Activated naive CD4-positive, alpha-beta T cell treated with Interleukin-2 at 50 U/mL for 16 hours (primary cell): ENCODE measurements at regions not wholly inside any gene's neighbourhood (a gene's known extent, or its start where the extent isn't known, plus 50 kb on each side); places are given as distances from the start of the nearest gene placed in this dataset.
"Not testable (repeated sequence)": the region's sequence is repeated elsewhere in the genome, so short reads cannot be mapped to it uniquely, and the experiment has no call there.

Source experiments
- DNase-seq: peaks from one replicate; pipeline ENCODE4 v3.0.0-alpha.2; 2020

DNA sequence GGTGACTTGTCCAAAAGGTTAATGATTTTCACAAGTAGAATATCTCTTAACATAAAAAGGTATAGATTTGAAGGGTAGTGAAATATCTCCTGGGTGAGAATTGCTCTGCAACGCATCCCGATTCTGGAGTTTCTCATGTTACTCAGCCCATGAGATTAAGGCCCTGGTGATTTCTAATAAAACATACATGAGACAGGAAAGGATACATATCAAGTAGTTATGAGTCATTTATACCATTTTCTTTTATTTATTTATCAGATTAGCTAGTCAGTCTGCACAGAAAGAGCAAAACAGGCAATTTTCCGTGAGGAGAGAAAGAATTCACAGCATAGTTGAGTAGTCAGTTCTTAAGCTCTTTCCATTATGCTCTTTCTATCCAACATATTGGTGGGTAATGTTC is 535.6 kb upstream of the ATP2B1 start:
- DNase-seq, result no peak

DNA sequence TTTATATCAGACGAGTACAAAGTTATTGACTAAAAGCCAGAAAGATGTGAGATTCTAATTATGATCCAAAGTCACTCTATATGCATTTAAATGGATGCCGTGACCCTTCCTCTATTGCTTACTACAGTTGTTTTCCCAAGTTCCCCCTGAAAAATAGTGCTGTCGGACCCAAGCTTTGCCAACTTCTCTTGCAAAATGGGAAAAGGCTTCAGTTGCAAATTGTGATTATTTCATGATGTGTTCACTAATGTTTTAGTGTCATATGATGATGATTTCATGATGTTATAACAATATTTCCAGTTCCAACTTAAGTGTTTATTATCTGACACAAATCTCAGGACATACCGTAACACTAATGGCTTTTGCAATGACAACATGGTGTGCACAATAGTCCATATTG is 534.6 kb upstream of the ATP2B1 start:
- DNase-seq, result no peak

DNA sequence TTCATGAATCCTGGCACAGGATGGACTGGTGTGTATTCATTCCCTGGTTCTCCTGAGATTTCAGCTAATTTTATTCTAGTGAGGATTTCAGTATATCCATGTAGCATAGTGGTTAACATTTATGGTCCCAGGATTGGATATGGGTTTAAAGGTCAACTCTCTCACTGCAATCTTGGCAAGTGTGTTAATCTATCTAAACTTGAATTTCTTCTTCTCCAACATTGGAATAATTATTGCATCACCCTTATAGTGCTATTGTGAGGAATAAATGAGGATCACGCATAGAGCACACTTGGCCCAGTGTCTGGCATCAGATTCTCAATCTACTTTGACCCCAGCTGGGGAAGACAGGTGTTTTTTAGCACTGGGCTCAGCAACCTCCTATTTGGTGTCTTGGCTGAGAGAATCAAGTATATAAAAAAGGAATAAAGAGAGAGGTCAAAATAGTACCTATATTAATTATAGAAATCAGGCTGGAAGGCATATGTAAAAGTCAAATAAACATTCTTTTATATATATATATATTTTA is 531.2 kb upstream of the ATP2B1 start:
- DNase-seq, result no peak

- DNase-seq, result no peak
Observed at GRCh38 chr12:90238663-90239271, 530.1 kb upstream of the ATP2B1 start.

DNA sequence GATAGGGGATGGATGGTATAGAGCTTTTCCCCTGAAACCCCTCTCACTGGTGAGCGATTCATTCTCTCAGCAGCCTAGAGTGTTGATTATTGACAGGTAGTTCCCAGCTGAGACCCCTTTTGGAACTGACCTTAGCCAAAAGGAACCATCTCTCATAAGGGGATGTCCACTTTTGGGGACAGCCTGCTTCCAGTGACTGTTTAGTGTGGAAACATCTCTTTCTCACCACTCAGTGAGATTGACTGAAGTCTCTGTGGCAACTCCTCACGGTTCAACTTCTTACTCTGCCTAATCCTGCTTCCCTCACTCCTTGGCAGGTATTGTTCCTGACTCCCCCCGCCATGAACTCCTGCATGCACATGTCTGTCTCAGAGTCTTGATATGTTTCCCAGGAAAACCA is 529.2 kb upstream of the ATP2B1 start:
- no peak for DNase-seq

- DNase-seq, result no peak
Observed at GRCh38 chr12:90235642-90236041, 527.0 kb upstream of the ATP2B1 start.

- no peak for DNase-seq
Observed at GRCh38 chr12:90234472-90234871, 525.8 kb upstream of the ATP2B1 start.

- DNase-seq, result no peak
Observed at GRCh38 chr12:90233168-90234100, 524.8 kb upstream of the ATP2B1 start.

DNA sequence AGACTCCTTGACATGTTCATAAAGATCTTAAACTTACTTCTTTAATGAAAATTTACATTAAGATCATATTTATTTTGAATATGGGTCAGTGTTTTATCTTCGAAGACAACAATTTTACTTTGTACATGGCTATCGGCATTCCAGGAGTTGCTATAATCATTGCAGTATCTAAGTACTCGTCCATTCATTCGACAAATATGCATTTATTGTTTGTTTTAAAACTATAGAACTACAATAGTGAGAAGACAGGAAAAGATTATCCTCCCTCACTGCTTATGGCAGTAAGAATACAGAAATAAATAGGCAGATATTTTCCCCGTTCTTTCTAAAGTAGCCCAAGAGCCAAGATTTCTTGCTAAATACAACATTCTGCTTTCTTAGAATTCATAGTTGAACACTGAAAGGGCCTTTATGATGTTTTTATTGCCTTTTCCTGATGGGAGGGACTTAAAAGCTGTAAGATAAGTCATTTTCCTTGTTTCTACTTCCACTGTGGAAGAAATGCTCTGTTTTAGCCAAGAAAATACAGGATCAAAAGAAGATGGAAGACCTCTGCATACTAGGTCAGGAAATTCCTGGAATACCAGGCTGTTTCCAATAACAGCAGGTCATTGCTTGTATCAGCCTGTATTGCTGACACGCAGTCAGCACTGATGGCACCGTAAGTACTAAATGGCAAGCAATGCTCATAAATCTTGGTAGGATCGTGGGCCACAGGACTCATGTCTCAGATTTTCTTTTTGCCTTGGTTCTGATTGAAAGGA is 521.0 kb upstream of the ATP2B1 start:
- DNase-seq, result no peak

GRCh38 chr12:90226211-90226610 is 517.6 kb upstream of the ATP2B1 start:
- no peak for DNase-seq

GRCh38 chr12:90216815-90217214 is 508.2 kb upstream of the ATP2B1 start:
- DNase-seq, result no peak

DNA sequence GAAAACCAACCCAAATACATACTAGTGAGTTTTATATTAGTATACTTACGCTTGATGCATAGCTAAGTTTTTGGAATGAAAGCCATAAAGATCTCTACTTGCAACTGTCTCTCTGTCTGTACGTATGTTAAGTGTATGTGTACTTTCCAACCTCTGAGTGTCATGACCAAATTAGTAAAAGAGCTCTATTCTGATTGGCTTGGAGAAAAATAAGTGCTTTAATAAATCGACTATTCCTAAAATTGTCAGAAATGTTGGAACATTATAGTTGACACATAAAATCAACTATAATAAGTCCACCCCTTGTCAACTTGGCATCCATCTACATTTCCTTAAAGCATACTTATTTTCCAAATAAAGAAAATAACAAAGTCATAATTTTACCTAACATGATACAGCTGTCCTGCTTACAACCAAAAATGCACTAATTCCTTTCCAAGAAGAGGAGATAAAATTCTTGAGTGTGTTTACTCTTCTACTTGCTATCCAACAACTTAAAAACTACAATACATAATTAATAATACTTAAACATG is 507.4 kb upstream of the ATP2B1 start:
- no peak for DNase-seq

GRCh38 chr12:90211017-90211416 is 502.4 kb upstream of the ATP2B1 start:
- no peak for DNase-seq

DNA sequence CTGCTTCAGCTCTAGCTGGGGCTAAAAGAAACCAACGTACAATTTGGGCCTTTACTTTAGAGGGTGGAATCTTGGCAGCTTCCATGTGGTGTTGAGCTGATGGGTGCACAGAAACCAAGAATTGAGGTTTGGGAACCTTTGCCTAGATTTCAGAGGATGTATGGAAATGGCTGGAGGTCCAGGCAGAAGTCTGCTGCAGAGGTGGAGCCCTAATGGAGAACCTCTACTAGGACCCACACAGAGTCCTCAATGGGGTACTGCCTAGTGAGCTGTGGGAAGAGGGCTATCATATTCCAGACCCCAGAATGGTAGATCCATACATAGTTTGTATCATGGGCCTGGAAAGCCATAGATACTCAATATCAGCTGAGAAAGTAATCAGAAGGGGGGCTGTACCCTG is 500.4 kb upstream of the ATP2B1 start:
- DNase-seq, result no peak

- not testable (repeated sequence) for DNase-seq
Observed at GRCh38 chr12:90208379-90208778, 499.7 kb upstream of the ATP2B1 start.

DNA sequence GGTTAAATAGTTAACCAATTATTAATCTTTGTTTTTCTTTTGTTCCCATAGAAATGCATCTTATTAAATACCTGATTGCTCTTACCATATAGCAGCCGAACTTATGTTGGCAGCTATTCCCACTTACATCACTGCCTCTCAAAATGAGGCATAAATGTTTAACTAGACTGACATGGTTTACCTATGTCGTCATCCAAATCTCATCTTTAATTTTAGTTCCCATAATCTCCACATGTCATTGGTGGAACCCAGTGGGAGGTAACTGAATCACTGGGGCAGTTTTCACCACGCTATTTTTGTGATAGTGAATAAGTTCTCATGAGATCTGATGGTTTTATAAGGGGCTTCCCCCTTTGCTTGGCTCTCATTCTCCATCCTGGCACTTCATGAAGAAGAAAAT is 499.2 kb upstream of the ATP2B1 start:
- no peak for DNase-seq

DNA sequence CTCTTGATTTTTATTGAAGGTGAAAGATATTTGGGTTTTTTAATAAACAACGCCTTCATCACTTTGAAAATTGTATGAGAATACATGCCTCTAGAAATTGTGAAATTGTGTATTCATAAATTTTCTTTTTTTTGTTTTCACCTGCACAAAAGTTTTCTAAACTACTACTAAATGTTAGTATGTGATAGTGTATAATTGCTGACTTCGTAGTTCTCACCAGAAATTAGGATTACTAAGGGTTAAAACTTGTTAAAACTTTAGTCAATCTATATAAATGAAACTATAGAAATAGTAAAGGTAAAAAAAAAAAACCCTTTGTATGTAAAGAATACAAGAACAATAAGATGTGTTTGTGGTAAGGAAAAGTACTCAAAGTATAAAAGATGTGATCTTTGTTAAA is 496.5 kb upstream of the ATP2B1 start:
- DNase-seq, result no peak

- DNase-seq, result no peak
Observed at GRCh38 chr12:90203556-90203955, 494.9 kb upstream of the ATP2B1 start.

DNA sequence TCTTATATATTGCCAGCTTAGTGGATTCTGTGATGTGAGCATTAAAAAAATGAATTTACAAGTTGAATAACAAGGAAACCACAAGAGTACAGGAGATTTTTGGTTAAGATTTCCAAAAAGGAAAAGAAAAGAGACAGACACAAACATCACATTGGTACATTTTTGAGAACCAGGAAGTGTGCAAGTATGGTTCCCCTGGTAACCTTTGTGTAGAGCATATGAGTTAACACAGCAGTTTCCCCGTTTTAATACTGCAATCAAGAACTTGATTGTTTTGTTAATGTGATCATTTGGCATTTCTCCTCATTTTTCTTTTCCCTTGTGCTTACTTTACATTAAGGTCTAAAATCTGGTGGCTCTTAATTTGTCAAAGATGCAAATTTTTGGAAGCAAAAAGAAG is 490.4 kb upstream of the ATP2B1 start:
- DNase-seq, result no peak

DNA sequence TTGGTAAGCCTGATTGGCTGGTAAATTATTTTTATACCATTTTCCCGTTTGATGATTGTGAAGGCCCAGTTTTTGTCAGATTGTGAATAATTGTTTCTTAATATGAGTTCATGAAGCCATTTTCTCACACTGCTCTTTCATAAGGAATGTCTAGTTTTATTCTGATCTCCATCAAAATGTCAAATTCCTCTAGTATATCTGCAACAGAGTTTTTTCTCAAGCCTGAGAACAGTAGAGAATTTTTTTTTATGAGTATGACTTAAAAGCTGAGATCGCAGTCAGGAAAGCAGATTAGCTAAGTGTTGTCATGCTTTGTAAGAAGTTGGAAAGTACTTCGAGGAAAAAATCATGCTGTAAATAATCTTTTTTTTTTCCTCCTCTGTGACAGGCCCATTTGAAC is 484.9 kb upstream of the ATP2B1 start:
- no peak for DNase-seq

DNA sequence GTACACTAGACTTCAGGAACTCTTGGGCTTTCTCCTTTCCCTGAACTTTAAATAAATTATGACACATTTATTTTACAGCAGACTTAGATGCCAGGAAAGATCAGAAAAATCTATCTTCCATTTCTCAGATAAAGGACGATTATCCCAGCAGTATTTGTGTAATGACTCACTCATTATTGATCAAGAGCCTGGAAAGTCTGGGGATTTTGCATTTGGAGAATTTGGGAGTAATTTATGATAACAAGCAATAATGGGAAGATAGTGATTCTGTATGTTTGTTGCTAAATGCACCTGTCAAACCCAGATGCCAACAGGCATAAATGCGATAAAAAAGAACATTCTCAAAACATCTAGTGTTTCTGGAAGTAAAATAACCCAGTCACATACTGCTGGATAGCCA is 480.2 kb upstream of the ATP2B1 start:
- no peak for DNase-seq

- DNase-seq, result no peak
Observed at GRCh38 chr12:90183201-90183600, 474.6 kb upstream of the ATP2B1 start.

- no peak for DNase-seq
Observed at GRCh38 chr12:90181216-90181615, 472.6 kb upstream of the ATP2B1 start.
